NCI-H187 (cell line): ENCODE measurements at regions not wholly inside any gene's neighbourhood (a gene's known extent, or its start where the extent isn't known, plus 50 kb on each side); places are given as distances from the start of the nearest gene placed in this dataset.

ENCODE experiments used
- DNase-seq, 2 experiments: peaks; one replicate each; lab custom pipeline; 2025; lab: John Stamatoyannopoulos, UW

DNA sequence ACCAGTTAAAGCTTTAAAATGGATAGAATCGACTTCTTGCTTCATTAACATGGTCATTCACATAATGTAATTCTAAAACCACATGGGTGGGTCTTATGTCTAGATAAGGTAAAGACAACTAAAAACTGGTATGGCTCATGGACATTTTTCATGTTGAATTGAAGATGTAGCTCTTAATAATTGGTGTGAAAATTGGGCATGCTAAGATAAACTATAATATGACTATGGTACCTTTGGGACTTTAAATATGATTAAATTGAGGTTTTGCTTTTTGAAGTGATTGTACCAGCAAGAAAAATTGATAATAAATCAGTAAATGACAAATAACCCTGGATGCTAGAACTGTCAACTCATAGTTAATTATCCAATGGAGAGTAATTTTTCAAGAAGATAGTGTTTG is 710.7 kb upstream of the PTPRD start:
- DNase-seq: no peak

- DNase-seq: no peak
These were observed 713.4 kb upstream of the PTPRD start for GRCh38 chr9:11326231-11326630.

GRCh38 chr9:11328326-11328725 is 715.5 kb upstream of the PTPRD start:
- no peak for DNase-seq

DNA sequence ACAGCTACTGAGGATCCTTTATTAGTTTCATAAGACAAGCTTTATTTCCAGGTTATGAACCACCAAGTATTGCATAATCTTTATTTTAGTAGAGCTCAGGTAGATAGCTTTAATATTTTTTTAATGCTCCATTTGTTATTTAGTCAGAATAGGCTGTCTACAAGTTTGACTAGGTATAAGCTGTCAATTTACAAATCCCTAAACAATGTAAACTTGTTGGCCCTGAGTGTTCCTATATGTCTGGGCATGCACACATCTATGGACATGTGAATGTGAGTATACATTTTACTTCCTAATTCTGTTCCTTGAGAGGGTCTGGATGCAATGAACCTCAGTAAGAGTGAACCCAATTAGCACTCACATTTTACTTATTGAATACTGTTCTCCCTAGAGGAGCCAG is 722.2 kb upstream of the PTPRD start:
- no peak for DNase-seq

DNA sequence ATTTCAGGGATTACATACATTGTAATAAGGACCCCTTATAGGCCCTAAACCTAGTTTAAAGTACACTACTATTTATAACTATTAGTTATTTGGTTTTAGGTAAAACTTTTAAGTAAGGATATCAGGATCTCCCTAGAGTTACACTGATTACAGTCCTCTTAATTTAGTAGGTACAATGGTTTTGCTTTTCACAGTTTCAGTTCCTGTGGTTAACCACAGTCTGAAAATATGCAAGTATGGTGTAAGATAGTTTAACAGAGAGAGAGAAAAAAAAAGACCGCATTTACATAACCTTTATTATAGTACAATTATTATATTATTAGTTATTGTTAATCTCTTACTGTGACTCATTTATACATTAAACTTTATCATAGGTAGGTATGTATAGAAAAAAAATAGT is 725.3 kb upstream of the PTPRD start:
- no peak for DNase-seq

- DNase-seq: no peak
These were observed 727.9 kb upstream of the PTPRD start for GRCh38 chr9:11340654-11341053.

- no peak for DNase-seq
These were observed 734.6 kb upstream of the PTPRD start for GRCh38 chr9:11347437-11347836.

DNA sequence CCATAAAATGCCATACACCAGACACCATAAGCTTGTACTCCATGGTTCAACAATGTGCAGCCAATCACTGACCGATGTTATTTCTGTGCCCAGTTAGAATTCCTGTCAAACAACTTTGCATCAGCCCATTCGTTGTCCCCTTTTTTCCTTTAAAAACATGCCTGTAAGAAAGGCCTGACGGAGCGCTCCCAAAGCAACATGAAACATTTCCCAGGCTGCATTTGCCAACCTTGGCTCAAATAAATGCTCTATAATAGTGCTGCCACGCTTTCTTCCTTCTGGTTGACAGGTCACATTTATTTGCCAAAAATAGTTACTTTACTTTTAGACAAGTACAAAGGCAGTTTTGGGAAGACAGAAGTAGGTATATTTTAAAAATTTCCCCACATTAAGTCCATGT is 735.6 kb upstream of the PTPRD start:
- no peak for DNase-seq

DNA sequence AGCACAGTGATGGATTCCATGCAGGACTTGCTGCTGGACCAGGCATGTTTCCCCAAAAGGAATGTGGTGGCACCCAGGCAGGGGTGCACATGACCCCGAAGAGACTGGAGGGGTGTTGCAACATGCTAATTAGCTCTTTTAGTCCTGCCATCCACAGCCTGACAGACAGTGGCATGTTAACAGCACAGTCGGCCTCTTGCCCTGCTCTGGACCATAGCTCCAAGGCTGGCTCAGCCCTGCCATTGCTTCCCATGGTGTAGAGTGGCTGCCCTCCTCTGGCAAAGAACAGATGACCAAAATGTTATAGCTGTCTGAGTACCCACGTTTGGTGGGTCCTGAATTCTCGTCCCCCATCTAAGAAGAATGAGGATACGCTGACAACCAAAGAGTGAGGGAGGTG is 736.4 kb upstream of the PTPRD start:
- no peak for DNase-seq

GRCh38 chr9:11352612-11353011 is 739.8 kb upstream of the PTPRD start:
- no peak for DNase-seq

DNA sequence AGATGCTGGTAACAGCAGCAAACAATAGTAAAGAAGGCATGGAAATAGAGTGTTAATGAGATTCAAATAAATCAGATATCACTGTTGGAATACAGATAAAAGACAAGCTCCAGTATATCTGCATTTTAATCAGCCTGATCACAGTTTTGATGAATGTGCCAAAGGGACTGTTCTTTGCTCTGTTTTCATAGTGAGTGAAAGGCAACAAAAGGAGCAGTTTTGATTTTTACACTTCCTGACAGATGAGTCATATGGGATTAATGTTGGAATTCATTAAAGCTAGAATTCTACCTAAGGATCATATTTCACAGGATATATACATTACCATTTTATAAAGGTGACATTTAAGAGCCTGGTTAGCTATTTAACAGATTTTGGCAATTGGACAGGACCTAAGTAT is 743.3 kb upstream of the PTPRD start:
- DNase-seq: no peak

DNA sequence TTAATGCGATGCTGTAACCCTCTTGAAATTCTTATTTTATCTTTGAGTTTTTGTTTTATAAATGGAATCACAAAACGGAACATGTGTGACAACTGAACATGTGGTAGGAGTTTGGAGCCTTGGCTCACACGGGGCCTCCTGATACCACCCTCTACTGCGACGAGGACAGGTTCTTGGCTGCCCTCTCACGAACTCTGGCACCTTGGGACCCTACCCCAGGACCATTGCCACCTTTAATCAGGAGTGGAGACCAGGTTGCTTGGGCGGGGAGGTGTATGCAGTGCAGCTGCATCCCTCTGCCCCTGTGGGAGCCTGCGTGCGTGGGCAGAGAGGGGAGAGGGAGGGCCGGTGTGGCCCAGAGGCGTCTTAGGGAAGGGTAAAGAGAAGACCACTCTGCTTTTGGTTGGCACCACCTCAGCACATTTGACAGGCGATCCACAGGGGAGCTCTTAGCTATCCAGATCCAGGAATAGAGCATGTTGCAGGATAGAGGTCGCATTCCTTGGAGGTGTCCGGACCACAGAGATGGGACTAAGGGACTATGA is 753.9 kb upstream of the PTPRD start:
- no peak for DNase-seq

DNA sequence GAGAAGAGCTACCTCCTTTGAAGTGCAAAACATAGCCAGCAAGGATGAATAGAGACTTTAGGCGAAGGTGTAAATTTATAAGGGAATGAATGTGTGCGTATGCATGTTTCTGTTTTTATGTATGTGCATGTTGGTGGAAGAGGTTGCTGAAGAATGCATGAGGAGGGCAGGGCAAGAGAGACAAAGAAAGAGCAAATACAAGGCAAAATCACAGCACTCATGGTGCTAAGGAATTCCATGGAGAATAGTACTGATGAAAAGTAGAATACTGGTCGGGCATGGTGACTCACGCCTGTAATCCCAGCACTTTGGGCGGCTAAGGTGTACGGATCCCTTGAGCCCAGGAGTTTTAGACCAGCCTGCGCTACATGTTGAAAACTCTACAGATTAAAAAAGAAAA is 762.1 kb upstream of the PTPRD start:
- no peak for DNase-seq

- no peak for DNase-seq
These were observed 789.8 kb upstream of the PTPRD start for GRCh38 chr9:11402621-11403020.

GRCh38 chr9:11414241-11414640 is 801.4 kb upstream of the PTPRD start:
- no peak for DNase-seq

DNA sequence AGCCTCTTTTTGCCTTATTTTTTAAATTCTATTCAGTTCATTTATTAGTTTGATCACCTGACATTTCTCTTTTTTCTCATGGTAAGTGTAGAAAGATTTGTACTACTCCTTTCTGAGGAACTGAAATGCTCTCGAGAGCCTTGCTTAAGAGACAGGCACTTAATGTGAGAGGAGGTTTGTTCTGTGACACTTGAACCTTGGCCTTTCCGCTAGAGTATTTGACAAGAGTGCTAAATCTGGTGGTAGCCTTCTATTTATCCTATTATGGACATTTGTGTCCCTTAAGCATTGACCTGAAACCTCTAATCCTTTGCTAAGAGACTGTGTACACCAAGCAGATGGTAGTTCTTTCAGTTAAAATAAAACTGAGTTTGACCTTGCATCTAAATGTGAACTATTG is 805.0 kb upstream of the PTPRD start:
- no peak for DNase-seq

- DNase-seq: no peak
These were observed 818.7 kb upstream of the PTPRD start for GRCh38 chr9:11431490-11431889.

GRCh38 chr9:11432361-11432760 is 819.6 kb upstream of the PTPRD start:
- DNase-seq: no peak

DNA sequence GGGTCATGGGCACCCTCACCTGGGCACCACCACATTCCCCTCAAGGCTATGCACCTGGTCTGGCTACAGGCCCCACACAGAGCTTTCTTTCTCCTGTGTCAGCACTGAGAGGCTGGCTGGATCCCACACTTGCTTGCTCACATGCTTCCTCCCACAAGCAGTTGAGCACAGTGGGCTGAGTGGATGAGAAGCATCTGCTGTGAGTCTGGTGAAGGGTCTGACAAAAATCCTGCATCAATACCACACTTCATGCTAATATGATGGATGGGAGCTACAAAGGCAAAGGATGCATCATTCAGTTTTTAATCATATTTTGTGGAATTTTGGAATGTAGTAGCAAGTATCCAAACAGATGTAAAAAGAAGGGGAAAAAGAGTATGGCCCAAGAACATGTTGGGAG is 830.8 kb upstream of the PTPRD start:
- DNase-seq: no peak

DNA sequence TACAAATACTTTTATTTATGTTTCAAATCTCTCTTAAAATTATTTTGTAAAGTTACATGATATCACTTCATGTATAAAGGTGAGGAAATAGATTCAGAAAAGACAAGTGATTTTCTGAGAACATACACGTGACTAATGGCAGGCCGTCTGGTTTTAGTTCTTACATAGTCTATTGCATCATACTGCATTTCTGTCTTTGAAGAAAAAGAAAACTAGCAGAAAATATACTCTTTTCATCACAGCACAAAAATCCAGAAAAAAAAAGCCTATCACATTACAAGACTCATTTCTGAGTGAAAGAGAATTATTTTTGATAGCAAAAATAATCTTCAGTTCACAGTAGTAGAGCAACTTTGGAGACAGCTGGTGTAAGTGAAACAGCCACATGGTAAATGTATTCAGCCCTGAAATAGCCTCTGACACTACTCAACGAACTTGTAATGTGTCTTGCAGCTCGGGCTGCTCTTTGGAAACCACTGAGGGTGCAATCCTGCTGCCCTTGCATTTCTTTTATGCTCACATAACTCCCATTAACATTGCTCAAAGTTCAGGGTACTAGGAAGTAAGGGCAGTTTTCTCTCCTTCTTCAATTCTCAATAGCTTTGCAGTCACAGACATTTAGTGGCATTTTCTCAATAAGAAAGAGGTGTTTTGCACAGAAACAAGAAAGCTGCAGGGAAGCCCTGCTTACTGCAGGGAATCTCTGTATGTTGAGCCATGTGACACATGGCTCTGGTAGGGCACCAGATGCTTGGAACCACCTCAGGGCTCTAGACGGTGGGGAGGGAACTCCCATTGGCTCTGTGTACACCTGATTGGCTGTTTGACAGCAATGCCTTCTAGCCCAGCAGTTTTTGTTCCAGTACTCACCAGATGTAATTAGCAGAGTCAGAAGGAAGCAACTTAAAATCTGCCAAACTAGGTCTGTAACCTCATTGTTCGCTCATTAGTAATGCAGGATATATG is 845.3 kb upstream of the PTPRD start:
- DNase-seq: no peak

GRCh38 chr9:11469745-11470144 is 856.9 kb upstream of the PTPRD start:
- no peak for DNase-seq

- DNase-seq: no peak
These were observed 858.5 kb upstream of the PTPRD start for GRCh38 chr9:11471321-11471720.

DNA sequence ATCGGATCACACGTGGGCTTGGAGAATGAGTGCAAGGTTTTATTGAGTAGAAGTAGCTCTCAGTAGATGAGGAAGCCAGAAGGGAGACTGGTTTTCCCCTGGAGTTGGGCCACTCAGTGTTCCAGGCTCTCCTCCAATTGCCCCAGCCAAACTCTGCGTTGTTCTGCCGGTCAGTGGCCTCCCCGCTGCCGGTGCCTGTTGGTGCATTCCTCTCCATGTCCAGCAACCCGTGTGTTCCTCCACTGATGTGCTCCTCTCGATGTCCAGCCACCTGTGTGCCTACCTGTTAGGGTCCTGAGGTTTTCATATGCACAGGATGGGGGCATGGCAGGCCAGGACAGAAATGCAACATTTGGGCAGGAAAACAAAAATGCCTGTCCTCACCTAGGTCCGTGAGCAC is 888.0 kb upstream of the PTPRD start:
- DNase-seq: no peak

DNA sequence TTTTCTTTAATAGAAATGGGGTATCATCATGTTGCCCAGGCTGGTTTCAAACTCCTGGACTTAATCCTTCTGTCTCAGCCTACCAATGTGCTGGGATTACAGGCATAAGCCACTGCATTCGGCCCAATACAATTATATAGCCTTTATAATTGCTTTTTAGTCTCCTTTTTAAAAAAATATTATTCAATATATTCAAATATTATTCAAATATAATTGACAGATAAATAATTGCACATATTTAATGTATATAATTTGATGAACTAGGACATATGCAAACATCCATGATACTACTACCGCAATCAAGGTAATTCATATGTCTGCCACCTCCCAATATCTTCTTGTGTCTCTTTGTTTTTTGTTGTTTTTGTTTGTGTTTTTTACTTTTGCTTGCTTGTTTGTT is 894.2 kb upstream of the PTPRD start:
- no peak for DNase-seq
